ENCODE measurements at regions not wholly inside any gene's neighbourhood (a gene's known extent, or its start where the extent isn't known, plus 50 kb on each side); places are given as distances from the start of the nearest gene placed in this dataset.
"Not testable (repeated sequence)": the region's sequence is repeated elsewhere in the genome, so short reads cannot be mapped to it uniquely, and the experiment has no call there.

DNA sequence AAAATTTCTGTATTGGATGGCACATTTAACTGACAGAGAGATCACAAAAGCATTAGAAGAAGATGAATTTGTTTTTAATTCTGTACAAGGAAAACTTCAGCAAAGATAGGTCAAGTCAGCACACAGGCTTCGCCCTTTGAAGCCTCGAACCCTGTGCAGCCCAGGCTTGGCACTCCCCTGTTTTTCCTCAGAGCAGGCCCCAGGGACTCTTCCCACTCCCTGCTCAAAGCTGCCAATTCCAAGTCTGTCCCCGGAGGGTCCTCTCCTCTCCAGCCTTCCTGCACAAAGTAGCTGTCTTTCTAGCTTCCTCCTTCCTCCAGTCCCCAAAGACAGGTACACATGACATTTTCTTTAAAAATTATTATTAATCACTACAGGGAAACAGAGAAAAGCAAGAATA, 466.3 kb downstream of the PPARGC1A start:
- ATAC-seq (no peak), DNase-seq (ENCODE audit: low spot score in 2 of 2) (no peak)
- H3K4me1 Mint-ChIP-seq: no peaks in the 10 kb centered on the region
- H3K9me3 Mint-ChIP-seq: peaks cover 22% of the 10 kb centered on the region
- H3K27ac Mint-ChIP-seq: no peak overlapping the region
- no peak overlapping the region for H3K4me3 Mint-ChIP-seq
- H3K36me3 Mint-ChIP-seq: no peaks in the 10 kb centered on the region

DNA sequence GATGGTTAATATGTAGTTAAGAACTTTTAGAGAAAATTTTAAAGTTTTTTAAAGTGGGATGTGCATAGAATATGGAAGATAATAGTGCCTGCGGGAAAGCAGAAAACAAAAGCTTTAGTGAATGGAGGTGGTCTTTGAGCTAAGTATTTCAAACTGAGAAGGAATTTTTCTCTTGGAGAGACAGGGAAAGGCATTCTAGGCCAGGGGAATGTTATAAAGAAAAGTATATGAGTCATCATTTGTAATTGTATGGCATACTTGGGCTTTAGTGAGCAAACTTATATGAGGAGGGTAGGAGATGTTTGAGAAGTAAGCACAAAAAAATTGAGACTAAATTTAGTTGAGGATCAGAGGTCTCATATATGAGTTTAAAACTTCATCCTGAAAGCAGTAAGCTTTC, 467.0 kb downstream of the PPARGC1A start:
- no peak overlapping the region for H3K27ac Mint-ChIP-seq
- no peaks in the 10 kb centered on the region for H3K4me1 Mint-ChIP-seq
- no peak for DNase-seq (ENCODE audit: low spot score in 2 of 2)
- H3K36me3 Mint-ChIP-seq: no peaks in the 10 kb centered on the region
- peaks cover 17% of the 10 kb centered on the region for H3K9me3 Mint-ChIP-seq
- H3K4me3 Mint-ChIP-seq: no peak overlapping the region
- ATAC-seq: no peak

DNA sequence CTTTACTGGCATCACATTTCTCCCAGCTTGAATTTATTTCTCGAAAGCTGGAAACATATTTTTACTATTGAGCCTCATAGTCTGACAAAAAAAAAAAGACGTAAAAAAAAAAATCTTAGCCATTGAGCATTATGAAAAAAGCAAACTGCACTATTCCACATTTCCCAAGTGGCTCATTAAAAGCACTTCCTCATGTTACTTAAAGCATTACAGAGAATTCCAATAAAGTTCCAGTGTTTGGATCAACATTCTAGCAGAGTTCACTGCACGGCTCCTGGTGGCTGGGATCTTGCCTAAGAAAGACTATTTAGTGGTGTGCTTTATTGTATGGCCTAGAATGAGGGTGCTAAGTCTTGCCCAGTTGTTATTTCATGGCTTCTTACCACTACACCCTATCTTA, 476.2 kb downstream of the PPARGC1A start:
- Mint-ChIP-seq H3K36me3 (no peaks in the 10 kb centered on the region), H3K4me1 (no peaks in the 10 kb centered on the region), H3K27ac (no peak overlapping the region), H3K9me3 (peaks cover 20% of the 10 kb centered on the region), H3K4me3 (no peak overlapping the region)
- no peak for ATAC-seq
- no peak for DNase-seq (ENCODE audit: low spot score in 2 of 2)

DNA sequence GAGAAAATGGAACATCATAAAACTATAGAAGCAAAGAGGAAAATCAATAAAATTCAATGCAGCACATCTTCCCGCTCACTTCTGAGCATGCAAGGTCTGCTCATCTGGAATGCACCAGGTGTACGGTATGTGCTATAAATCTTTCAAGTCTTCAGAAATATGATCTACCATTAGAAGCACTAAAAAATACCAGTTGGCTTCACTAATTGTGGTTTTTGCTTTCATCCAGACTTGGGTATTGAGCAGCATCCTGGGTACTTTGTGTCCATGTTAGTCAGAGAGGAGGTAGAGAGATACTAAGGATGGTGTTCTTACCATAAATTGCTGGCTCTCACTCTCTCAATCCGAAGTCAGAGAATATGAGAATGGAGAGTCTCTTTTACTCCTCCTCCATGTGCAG, 477.1 kb downstream of the PPARGC1A start:
- H3K4me3 Mint-ChIP-seq: no peak overlapping the region
- H3K9me3 Mint-ChIP-seq: peaks cover 20% of the 10 kb centered on the region
- no peaks in the 10 kb centered on the region for H3K4me1 Mint-ChIP-seq
- no peak overlapping the region for H3K27ac Mint-ChIP-seq
- H3K36me3 Mint-ChIP-seq: no peaks in the 10 kb centered on the region
- DNase-seq (ENCODE audit: low spot score in 2 of 2): no peak
- ATAC-seq: no peak

DNA sequence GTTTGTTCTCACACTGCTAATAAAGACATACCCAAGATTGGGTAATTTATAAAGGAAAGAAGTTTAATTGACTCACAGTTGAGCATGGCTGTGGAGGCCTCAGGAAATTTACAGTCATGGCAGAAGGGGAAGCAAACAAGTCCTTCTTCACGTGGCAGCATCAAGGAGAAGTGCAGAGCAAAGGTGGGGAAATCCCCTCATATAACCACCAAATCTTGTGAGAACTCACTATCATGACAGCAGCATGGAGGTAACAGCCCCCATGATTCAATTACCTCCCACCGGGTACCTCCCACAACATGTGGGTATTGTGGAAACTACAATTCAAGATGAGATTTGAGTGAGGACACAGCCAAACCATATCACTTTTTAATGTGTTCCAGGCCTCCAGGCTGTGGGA, 480.9 kb downstream of the PPARGC1A start:
- not testable (repeated sequence) for ATAC-seq; H3K4me1 Mint-ChIP-seq; H3K36me3 Mint-ChIP-seq; DNase-seq (ENCODE audit: low spot score in 2 of 2); H3K27ac Mint-ChIP-seq; H3K4me3 Mint-ChIP-seq
- H3K9me3 Mint-ChIP-seq: peaks cover 29% of the 10 kb centered on the region

DNA sequence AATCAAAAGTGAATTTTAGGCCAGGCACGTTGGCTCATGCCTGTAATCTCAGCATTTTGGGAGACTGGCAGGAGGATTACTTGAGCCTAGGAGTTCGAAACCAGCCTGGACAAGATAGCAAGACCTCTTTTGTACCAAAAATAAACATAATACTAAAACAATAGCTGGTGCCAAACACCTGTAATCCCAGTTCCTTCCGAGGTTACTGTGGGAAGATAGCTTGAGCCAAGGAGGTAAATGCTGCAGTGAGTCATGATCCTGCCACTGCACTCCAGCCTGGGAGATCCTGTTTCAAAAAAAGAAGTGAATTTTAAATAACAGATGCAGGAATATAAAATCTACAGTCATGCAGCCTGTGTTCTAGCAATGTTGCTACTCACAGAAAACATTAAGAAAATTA, 488.3 kb downstream of the PPARGC1A start:
- ATAC-seq (no peak), DNase-seq (ENCODE audit: low spot score in 2 of 2) (no peak)
- no peaks in the 10 kb centered on the region for H3K36me3 Mint-ChIP-seq
- H3K4me3 Mint-ChIP-seq: no peak overlapping the region
- peaks cover 32% of the 10 kb centered on the region for H3K9me3 Mint-ChIP-seq
- H3K27ac Mint-ChIP-seq: no peak overlapping the region
- no peaks in the 10 kb centered on the region for H3K4me1 Mint-ChIP-seq

DNA sequence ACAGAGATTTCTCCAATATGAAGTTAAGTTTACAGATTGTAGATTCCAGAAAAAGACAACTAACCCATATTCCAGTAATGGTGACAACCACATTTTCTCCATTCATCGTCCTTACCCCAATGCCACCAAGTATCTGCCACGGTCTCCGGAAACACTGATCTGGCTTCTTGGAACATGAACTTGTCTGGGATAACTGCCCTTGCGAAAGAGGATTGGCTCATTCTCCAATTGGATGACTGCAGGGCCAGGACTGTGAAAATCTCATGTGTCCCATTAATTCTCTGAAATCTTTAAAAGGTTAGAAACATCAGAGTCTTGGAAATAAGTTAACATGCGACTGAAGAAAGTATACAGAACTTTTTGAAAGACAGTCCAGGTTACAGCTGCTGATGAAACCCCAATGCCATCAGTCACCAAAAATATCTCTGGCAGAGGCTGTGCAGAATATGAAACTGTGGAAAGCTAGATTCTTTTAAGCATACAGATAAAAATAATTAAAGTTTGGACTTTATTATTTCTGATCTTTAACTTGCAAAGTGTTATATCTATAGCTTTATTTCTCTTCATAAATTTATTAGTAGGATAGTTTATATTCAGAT, 496.9 kb downstream of the PPARGC1A start:
- no peak for DNase-seq (ENCODE audit: low spot score in 2 of 2)
- Mint-ChIP-seq H3K4me3 (no peak overlapping the region), H3K36me3 (no peaks in the 10 kb centered on the region), H3K27ac (no peak overlapping the region), H3K4me1 (no peaks in the 10 kb centered on the region), H3K9me3 (peaks cover 26% of the 10 kb centered on the region)
- no peak for ATAC-seq

DNA sequence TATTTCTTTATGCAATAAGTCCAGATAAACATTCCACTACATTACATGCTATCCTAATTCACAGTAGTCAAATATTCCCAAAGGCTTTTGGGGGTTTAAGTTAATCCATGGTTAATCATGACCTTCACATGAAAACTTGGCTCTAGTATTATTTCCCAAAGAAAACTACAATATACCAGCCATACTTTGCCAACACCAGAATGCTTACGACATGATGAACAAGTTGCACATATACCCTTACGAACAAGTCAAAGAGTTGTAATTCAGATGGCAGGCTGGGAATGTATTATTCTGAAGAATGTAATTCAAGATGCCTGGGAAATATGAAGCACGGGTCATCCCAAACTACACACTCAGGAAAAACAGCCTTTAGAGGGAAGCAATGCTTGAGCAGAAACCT, 499.6 kb downstream of the PPARGC1A start:
- no peak for ATAC-seq
- Mint-ChIP-seq H3K9me3 (peaks cover 27% of the 10 kb centered on the region), H3K27ac (no peak overlapping the region), H3K4me1 (no peaks in the 10 kb centered on the region), H3K36me3 (no peaks in the 10 kb centered on the region), H3K4me3 (no peak overlapping the region)
- DNase-seq (ENCODE audit: low spot score in 2 of 2): no peak

DNA sequence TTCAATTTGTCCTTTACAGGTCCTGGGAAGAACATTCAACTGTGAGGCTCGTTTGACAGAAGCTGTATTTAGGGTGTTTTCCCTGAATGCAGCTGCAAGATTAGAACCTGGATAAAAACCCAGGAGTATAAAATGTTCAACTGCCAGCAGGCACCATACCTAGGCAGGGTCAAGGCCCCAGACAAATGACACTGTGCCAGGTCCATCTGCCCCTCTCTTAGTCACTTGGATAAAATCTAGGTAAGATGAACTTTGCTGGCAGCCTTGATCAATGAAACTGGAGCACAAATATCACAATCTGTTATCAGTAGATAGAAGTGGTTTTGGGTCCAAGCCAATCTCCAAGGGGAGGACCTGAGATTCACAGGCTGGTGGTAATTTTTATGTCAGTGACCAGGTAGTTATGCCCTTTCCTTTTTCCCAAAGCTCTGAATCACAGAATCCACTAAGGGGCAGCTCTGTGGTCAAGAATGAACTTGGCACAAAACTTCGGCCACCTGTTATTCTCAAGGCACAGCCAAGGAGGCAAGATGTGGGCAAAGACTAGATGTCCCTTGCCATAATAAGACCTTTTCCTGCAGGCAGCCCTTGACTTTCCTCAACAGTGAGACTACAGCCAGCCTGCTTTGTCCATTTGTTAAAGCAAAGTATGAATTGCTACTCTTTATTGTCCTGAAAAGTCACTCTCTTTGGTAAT, 501.0 kb downstream of the PPARGC1A start:
- Mint-ChIP-seq H3K4me3 (no peak overlapping the region), H3K9me3 (peaks cover 28% of the 10 kb centered on the region), H3K27ac (no peak overlapping the region), H3K36me3 (no peaks in the 10 kb centered on the region), H3K4me1 (no peaks in the 10 kb centered on the region)
- ATAC-seq (no peak), DNase-seq (ENCODE audit: low spot score in 2 of 2) (no peak)

DNA sequence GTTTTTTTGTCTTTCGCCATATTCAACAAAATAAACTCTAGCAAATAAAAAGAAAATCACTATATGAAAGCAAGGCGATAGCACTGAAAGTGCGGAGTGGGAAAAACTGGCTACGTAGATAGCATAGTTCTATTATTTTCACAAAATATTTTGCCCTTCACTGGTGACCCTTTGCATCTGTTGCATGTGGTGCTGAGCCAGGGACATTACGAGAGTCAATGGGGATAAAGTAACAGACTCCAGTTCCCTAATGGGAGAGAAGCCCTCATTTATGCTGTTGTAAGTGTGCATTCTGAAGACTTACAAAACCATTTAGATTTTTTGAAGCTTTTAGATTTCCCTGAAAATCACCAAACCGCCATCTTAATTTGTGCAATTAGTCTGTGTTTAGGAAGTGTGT, 501.6 kb downstream of the PPARGC1A start:
- ATAC-seq (no peak), DNase-seq (ENCODE audit: low spot score in 2 of 2) (no peak)
- H3K4me1 Mint-ChIP-seq: no peaks in the 10 kb centered on the region
- H3K36me3 Mint-ChIP-seq: no peaks in the 10 kb centered on the region
- H3K9me3 Mint-ChIP-seq: peaks cover 28% of the 10 kb centered on the region
- no peak overlapping the region for H3K4me3 Mint-ChIP-seq
- no peak overlapping the region for H3K27ac Mint-ChIP-seq

DNA sequence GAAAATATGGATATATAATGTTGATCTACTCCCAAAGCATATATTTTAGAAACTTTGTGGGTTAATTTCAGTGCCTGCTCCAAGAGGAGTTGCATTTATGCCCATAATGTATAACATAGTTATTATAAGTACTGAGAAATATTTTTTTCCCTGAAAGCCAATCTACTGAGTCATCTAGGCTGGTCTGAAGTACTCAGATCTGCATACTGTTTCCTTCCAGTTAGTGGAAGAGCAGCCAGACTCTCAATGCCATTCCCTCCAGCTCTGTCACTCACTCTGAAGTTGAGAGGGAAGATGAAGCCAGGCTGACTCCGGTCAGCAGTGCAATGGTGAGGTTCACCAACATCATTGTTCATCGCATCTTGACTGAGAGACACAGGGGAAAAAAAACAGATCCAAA, 505.1 kb downstream of the PPARGC1A start:
- Mint-ChIP-seq H3K4me3 (no peak overlapping the region), H3K36me3 (no peaks in the 10 kb centered on the region), H3K9me3 (peaks cover 23% of the 10 kb centered on the region), H3K27ac (no peak overlapping the region), H3K4me1 (no peaks in the 10 kb centered on the region)
- no peak for ATAC-seq
- no peak for DNase-seq (ENCODE audit: low spot score in 2 of 2)

DNA sequence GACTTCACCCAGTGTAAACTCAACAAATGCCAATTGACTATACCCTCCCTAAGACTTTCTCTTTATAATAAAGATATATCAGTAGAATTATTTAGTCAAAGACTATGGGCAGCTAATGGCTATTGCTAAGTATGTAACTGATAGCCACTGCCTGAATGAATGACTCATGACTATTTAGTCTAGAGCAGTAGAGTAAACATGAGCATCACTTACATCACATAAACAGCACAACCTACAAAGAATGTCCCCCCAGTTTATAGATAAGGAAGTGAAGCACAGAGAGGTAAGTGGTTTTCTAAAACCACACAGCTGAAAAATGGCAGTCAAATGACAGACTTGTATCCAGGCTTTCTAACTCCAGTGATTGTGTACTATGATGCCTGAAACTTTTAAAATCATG, 507.0 kb downstream of the PPARGC1A start:
- H3K9me3 Mint-ChIP-seq: peaks cover 21% of the 10 kb centered on the region
- H3K4me3 Mint-ChIP-seq: no peak overlapping the region
- no peaks in the 10 kb centered on the region for H3K4me1 Mint-ChIP-seq

DNA sequence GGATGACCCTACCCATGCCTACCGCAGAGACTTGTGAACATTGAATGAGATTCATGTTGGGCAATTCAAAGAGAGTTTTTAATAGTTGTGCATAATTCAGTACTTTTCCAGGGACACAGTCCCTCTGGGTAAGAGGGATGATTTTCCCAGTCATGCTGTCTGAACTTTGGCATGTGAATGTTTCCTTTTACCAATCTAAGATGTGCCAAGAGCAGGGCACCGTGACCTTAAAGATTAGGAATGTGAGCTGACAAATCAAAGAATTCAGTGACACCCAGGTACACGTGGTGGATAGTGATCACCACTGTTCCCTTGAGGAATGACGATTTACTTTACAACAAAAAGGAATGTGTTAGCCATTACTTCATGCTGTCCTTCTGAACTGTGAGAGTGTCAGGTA, 515.6 kb downstream of the PPARGC1A start:
- no peak overlapping the region for H3K27ac Mint-ChIP-seq
- H3K9me3 Mint-ChIP-seq: peaks cover 11% of the 10 kb centered on the region
- no peak for DNase-seq (ENCODE audit: low spot score in 2 of 2)
- H3K4me1 Mint-ChIP-seq: no peaks in the 10 kb centered on the region
- no peak overlapping the region for H3K4me3 Mint-ChIP-seq
- no peaks in the 10 kb centered on the region for H3K36me3 Mint-ChIP-seq
- ATAC-seq: no peak

More for the DNA sequence above, 507.0 kb downstream of the PPARGC1A start:
- ATAC-seq (no peak), DNase-seq (ENCODE audit: low spot score in 2 of 2) (no peak)
- Mint-ChIP-seq H3K27ac (no peak overlapping the region), H3K36me3 (no peaks in the 10 kb centered on the region)

DNA sequence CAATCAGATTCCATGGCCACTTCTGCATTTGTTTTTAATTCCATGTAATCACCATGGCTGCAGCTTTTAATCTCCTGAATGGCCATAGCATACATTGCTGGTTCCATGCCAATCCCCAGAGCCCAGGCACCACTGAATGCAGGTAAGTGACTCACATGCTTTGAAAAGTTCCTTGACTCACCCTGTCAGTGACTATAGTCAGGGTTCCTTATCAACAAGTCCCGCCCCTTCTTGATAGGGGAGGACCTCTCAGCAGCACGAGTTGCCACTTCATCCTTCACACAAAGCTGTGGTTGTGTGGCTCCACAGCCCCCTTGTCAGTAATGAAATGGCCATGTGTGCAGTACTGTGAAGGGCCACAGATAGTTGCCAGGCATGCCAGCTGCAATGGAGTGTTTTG, 516.6 kb downstream of the PPARGC1A start:
- H3K27ac Mint-ChIP-seq: no peak overlapping the region
- H3K36me3 Mint-ChIP-seq: no peaks in the 10 kb centered on the region
- H3K4me1 Mint-ChIP-seq: no peaks in the 10 kb centered on the region
- peaks cover 11% of the 10 kb centered on the region for H3K9me3 Mint-ChIP-seq
- DNase-seq (ENCODE audit: low spot score in 2 of 2): no peak
- ATAC-seq: peak; percentile 57
- H3K4me3 Mint-ChIP-seq: no peak overlapping the region

DNA sequence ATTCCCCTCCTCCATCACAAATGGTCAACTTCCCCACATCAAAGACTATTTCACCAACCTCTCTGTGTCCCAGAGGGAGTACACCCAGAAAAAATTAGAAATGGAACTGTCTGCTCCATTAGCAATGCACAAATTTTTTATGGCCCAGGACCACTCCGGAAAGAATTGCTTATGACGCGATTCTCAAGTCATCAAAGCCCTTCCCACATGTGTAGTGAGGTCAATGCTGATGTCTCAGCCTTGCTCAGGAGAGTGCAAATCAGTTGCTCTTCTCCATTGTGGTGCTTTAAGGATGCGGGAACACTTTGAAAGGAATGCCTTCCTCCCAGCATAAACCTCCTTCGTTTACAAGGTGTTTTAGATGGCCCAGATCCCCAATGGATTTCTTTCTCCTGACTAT, 518.3 kb downstream of the PPARGC1A start:
- DNase-seq (ENCODE audit: low spot score in 2 of 2) (no peak), ATAC-seq (no peak)
- H3K4me1 Mint-ChIP-seq: no peaks in the 10 kb centered on the region
- H3K4me3 Mint-ChIP-seq: no peak overlapping the region
- peaks cover 12% of the 10 kb centered on the region for H3K9me3 Mint-ChIP-seq
- no peak overlapping the region for H3K27ac Mint-ChIP-seq
- H3K36me3 Mint-ChIP-seq: no peaks in the 10 kb centered on the region

DNA sequence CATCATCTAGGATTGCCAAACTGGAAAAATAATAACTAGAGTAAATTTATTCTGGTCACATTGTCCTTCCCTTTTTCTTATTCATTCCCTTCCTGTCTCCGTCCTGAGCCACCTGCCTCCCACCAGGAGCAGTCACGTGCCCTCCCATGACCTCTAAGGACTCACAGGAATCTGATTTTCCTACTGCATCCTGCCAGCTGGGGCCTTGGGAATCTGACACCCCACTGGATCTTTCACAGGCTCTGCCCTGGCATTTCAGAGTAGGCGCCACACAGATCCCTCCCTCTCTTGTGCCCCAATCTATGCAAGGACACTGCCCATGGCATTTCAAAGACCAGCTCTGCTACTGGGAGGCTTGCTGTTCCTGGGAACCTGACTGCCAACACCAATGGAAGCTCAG, 520.5 kb downstream of the PPARGC1A start:
- H3K27ac Mint-ChIP-seq: no peak overlapping the region
- peaks cover 7% of the 10 kb centered on the region for H3K9me3 Mint-ChIP-seq
- ATAC-seq (no peak), DNase-seq (ENCODE audit: low spot score in 2 of 2) (no peak)
- no peak overlapping the region for H3K4me3 Mint-ChIP-seq
- no peaks in the 10 kb centered on the region for H3K36me3 Mint-ChIP-seq
- no peaks in the 10 kb centered on the region for H3K4me1 Mint-ChIP-seq
